SK-N-DZ (cell line): ENCODE measurements at regions not wholly inside any gene's neighbourhood (a gene's known extent, or its start where the extent isn't known, plus 50 kb on each side); places are given as distances from the start of the nearest gene placed in this dataset.

Experiments
- DNase-seq: peaks from one replicate; pipeline ENCODE4 v3.0.0-alpha.2; 2015; ENCODE audit warnings: low spot score

GRCh38 chr6:43951063-43951755, 176.0 kb downstream of the MRPL14 start:
- DNase-seq: peak; percentile 85

DNA sequence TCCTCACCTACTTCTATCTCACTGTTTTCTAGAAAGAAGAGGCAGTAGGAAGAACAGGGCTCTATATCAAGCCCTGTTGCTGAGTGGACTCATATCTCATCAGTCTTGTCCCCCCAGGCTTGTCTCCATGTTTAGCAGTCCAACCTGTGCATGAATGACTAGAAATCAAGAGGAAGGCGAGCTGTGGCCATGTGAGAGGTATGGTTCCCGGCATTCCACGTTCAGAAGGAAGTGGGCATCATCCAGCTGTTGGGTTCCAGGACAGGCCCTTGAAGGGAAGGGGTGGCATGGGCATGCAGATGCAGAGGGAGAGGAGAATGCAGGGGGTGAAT, 176.6 kb downstream of the MRPL14 start:
- no peak for DNase-seq

- no peak for DNase-seq
Measured at GRCh38 chr6:43950051-43950605, 177.1 kb downstream of the MRPL14 start.

GRCh38 chr6:43949551-43949991, 177.7 kb downstream of the MRPL14 start:
- DNase-seq: no peak

DNA sequence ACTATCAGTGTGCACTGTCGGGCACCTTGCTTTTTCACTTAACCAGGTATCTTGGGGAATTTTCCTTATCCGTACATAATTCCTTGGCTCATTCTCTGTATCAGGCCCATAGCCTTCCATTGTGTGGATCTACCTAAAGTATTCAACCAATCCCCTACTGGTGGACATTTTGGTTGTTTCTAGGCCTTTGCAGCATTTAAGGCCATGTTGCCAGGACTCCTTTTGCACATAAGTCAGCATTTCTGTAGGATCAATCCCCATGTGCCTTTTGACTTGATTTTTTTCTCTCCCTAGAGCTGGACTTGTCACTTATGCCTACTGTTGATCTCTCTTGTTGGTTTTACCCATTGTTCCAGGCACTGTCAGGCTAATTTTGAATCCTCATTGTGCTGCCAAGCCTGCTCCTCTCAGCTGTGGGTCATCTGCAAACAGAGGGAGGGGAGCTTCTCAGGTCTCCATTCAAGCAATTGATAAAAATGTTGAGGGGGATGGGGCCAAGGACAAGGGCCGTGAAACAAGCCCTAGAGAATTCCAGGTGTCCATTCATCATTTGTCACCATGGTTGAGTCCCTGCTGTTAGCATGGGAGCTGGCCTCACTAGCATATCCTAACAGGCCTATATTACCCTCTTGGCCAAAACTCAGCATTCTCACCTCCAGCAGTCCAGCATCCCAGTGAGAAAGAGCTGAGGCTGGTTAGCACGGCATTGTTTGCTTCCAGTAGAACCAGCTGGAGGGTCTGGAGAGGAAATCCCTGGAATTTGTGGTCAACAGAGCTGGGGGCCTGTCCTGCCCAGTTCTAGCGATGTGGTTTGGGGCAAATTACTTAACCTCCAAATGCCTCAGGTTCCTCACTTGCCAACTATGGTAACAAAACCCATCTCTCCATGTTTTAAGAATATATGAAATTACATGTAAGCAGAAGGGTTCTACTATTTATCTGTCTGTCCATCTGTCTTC, 178.4 kb downstream of the MRPL14 start:
- DNase-seq: no peak

DNA sequence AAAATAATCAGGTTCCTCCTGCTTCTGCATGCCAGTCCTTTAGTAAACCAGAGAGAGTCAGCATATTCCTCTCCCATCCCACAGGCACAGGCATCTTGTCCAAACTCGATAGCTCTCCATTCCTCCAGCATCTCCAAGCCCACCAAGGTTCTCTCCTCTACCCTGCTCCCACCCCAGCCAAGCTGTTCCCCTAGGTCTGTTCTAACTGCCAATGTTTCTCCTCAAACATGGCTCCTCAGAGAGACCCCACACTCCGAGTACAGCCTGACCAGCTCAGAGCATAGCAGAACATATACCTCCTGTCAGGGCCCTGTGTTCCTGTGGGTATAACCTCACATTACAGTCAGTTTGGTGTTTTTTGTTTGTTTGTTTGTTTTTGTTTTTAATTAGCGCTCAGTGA, 177.8 kb downstream of the VEGFA start:
- no peak for DNase-seq

DNA sequence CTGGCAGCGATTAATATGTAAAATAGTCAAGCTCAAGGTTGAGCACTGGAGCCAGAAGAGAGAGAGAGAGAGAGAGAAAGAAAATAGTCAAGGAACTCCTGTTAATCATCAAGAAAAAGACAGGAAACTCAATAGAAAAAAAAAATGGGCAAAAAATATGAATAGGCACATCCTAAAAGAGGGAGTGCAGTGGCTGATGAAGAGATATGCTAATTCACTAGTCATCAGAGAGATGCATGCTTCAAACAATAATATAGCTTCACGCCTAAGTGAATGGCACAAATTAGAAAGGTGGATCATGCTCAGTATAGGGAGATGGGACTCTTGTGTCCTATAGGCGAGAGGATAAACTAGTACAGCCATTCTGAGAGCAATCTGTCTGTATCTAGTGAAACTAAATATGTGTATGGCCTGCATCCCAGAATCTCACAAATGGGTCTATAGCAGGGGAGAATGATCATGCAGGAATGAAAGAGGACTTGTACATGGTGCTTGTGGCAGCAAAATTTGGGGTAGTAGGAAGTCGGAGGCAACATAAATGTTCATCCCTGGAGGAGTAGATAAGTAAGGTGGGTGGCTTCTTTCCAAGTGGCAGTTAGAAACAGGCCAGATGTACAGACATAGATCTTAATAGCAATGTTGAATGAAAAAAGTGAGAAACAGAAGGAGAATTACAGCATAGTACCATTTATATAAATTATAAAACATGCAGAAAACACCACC, 176.8 kb downstream of the VEGFA start:
- DNase-seq: no peak

- no peak for DNase-seq
Measured at GRCh38 chr6:43945768-43946080, 175.7 kb downstream of the VEGFA start.

DNA sequence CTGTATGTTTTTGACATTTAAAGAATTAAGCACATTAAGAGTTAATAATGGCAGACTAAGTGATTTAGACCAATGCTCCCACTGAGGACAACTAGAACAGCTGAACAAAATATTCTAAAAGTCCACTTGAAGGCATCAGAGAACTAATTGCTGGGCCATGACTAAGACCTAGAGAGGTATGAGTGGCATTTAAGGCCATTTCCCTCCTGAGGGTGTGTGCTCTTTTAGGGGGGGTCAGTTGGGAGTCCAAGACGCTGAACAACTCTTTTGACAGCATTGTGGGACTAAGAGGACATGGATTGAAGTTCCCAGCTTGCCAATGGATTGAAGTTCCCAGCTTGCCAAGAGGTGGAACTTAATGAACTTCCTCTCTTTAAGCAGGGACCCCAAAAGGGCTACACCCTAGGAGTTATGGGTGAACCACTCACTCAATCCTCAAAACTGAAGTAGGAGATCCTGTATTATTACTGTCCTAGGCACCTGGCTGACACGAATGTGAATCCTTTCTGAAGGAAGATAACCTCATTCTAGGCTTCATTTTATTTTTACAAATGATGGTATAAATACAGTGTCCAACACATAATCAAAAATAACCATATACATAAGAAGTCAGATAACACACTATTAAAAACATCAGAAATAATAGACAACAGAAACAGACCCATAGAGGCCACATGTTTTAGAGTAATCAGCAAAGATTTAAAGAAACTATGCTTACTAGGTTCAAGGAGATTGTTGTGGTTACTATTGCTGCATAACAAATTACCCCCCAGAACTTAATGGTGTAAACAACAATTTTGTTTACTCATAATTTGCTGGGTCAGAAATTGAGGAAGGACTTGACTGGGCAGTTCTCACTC, 175.1 kb downstream of the VEGFA start:
- DNase-seq: no peak

DNA sequence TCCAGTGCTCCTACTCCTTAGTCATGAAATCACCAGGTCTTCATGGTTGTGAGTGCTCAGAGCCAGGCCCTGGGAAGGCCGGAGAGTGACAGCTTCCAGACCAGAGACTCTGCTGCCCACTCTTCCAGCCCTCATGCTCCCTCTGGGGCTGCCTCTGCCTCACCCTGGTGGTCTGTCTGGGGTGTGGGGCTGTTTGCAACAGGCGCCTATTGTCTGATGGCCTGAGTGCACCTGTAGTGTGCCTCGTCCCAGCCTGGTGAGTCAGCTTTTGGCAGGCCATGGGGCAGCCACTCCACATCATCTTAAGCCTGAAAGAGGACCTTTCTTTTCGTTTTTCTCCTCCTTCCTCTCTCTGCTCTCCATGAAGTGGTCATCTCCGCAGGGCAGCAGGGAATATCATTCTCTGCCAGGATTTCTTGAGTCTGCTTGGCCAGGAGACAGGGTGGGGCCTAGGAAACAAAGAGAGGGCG, 173.8 kb downstream of the VEGFA start:
- DNase-seq: no peak

DNA sequence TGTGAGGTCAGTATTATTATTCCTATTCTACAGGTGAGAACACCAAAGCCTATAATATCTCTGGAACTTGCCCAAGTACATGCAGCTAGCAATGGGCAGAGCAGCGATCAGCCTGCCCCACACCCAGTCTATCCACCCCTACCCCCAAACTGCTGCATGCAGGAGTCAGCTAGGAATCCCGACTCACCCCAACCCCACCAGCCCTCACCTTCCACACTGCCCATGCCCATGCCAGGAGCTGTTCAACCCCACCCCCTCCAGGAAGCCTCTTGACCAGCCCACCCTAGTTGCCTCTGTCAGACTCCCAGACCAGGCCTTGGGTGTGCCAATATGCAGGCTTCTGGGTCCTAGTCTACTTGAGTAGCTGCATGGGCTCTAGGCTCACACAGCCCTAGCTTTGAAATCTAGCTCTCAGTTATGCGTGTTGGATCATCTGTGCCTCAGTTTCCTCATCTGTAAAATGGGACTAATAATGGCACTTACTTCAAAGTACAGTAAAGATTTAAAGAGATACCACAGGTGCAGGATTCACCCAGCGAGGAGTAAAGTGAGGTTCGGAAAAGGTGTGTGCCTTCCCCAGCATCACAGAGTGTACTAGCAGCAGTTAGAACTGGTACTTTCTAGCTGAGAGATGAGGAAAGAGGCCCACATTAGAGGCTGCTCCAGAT, 173.2 kb downstream of the VEGFA start:
- DNase-seq: no peak

GRCh38 chr6:43942616-43943015, 172.6 kb downstream of the VEGFA start:
- DNase-seq: no peak

GRCh38 chr6:43942011-43942442, 172.0 kb downstream of the VEGFA start:
- DNase-seq: peak; percentile 99

GRCh38 chr6:43941174-43941573, 171.2 kb downstream of the VEGFA start:
- DNase-seq: no peak

DNA sequence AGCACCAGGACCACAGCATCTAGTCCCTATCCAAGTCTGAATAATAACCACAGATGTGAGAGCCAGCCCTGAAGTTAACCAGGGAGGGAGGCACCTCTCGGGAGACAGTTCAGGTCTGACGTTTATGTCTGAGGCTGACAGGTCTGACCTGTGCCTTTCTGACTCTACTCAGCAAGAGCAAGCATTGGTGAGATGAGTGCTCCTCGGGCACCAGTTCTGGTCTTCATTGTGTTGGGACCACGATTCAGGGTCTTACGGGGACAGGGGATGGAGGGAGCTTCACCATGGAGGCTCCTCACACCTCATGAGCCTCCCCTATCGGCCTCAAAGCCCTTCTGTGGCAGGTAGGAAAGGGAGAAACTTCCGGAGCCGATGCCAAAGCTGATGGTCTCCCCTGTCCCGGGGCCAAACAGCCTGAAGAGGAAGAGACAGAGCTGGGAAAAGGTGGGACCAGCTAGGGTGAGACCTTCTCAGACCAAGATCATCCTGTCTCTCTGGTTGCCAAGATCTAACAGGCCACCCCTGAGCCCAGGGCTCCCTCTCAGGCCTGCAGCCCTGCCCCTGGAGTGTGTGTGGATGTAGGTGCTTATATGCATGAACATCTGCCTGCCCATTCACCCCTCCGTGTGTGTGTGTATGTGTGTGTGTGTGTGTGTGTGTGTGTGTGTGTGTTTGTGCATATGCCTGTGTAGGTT, 170.5 kb downstream of the VEGFA start:
- DNase-seq: no peak

- DNase-seq: no peak
Measured at GRCh38 chr6:43940071-43940392, 170.0 kb downstream of the VEGFA start.

- DNase-seq: no peak
Measured at GRCh38 chr6:43939281-43940070, 169.5 kb downstream of the VEGFA start.

DNA sequence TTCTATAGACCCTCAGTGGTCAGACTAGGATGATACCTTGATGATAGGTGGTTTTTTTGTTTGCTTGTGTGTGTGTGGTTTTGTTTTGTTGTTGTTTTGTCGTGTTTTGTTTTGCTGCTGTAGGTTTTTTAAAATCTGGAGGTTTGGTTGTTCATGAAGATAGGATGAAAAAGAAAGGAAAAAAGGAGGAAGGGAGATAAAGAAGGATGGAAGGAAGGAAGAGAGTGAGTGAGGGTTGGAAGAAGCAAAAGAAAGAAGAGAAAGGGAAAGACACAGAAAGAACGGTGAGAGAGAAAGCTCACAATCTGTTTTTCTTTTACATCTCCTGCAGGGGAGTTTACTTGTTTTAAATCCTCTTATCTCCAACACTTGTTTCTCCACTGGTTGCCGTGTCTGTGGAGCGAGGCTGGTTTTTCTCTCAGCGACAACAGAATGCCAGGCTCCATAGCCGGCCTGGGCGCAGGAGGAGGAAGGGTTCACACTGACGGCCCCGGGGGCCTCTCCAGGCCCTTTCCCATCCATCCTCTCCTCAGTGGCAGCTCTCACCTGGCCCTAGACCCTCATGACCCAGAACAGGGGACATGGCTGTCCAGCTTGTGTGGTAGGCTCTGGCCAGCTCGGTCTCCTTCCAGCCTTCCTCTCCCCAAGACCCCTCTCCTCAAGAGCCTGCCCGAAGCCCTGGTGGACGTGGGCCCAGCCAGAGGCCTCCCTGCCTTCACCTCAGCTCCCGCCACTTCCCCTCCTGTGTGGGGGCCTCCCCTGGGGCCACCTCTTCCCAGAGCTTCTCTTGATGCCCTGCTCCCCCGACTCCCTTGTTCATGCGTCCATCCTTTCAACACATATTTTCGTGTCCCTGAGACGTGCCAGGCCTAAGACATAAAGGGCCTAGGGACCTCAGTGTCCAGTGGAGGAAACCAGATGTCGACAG, 168.4 kb downstream of the VEGFA start:
- DNase-seq: peak; percentile 73
